ENCODE measurements at regions not wholly inside any gene's neighbourhood (a gene's known extent, or its start where the extent isn't known, plus 50 kb on each side); places are given as distances from the start of the nearest gene placed in this dataset.

GRCh38 chr2:223214394-223215253 lies 162.6 kb downstream of the KCNE4 start:
- H3K27me3 ChIP-seq (ENCODE audit: low read depth) = no peaks in the 10 kb centered on the region
- H3K9me3 ChIP-seq (replicated peaks) = peaks cover 25% of the 10 kb centered on the region
- no peak overlapping the region for H3K4me3 ChIP-seq
- H3K36me3 ChIP-seq = no peaks in the 10 kb centered on the region
- no peaks in the 10 kb centered on the region for H3K4me1 ChIP-seq
- no peak for TF ChIP-seq CTCF (IDR thresholded peaks at IDR 0.05; ENCODE audit: borderline replicate concordance)
- no peak overlapping the region for H3K27ac ChIP-seq (replicated peaks)
- intact Hi-C loops (cut with micrococcal nuclease) = no loop called here
- DNase-seq = no peak

GRCh38 chr2:223215254-223215516 lies 163.2 kb downstream of the KCNE4 start:
- Histone ChIP-seq H3K9me3 (replicated peaks) (peaks cover 19% of the 10 kb centered on the region), H3K4me1 (no peaks in the 10 kb centered on the region), H3K27me3 (ENCODE audit: low read depth) (no peaks in the 10 kb centered on the region), H3K36me3 (no peaks in the 10 kb centered on the region), H3K27ac (replicated peaks) (no peak overlapping the region), H3K4me3 (no peak overlapping the region)
- DNase-seq = no peak
- intact Hi-C loops (cut with micrococcal nuclease) = no loop called here
- TF ChIP-seq CTCF (IDR thresholded peaks at IDR 0.05; ENCODE audit: borderline replicate concordance) = no peak

- no peaks in the 10 kb centered on the region for H3K4me1 ChIP-seq
- no peak for DNase-seq
- TF ChIP-seq CTCF (IDR thresholded peaks at IDR 0.05; ENCODE audit: borderline replicate concordance) = no peak
- H3K27me3 ChIP-seq (ENCODE audit: low read depth) = no peaks in the 10 kb centered on the region
- no peaks in the 10 kb centered on the region for H3K36me3 ChIP-seq
- H3K27ac ChIP-seq (replicated peaks) = no peak overlapping the region
- intact Hi-C loops (cut with micrococcal nuclease) = no loop called here
- H3K4me3 ChIP-seq = no peak overlapping the region
- H3K9me3 ChIP-seq (replicated peaks) = no peaks in the 10 kb centered on the region
Observed at GRCh38 chr2:223217373-223217772, 165.4 kb downstream of the KCNE4 start.

GRCh38 chr2:223218587-223219178 lies 166.7 kb downstream of the KCNE4 start:
- Histone ChIP-seq H3K27me3 (ENCODE audit: low read depth) (no peaks in the 10 kb centered on the region), H3K4me3 (no peak overlapping the region), H3K27ac (replicated peaks) (no peak overlapping the region), H3K4me1 (no peaks in the 10 kb centered on the region), H3K9me3 (replicated peaks) (no peaks in the 10 kb centered on the region), H3K36me3 (no peaks in the 10 kb centered on the region)
- intact Hi-C loops (cut with micrococcal nuclease) = no loop called here
- TF ChIP-seq CTCF (IDR thresholded peaks at IDR 0.05; ENCODE audit: borderline replicate concordance) = no peak
- no peak for DNase-seq

- no peak for DNase-seq
- intact Hi-C loops (cut with micrococcal nuclease) = no loop called here
- H3K4me3 ChIP-seq = no peak overlapping the region
- H3K36me3 ChIP-seq = no peaks in the 10 kb centered on the region
- H3K27me3 ChIP-seq (ENCODE audit: low read depth) = no peaks in the 10 kb centered on the region
- H3K27ac ChIP-seq (replicated peaks) = no peak overlapping the region
- TF ChIP-seq CTCF (IDR thresholded peaks at IDR 0.05; ENCODE audit: borderline replicate concordance) = no peak
- no peaks in the 10 kb centered on the region for H3K4me1 ChIP-seq
- H3K9me3 ChIP-seq (replicated peaks) = no peaks in the 10 kb centered on the region
Observed at GRCh38 chr2:223219872-223220657, 168.1 kb downstream of the KCNE4 start.
